ENCODE measurements at regions not wholly inside any gene's neighbourhood (a gene's known extent, or its start where the extent isn't known, plus 50 kb on each side); places are given as distances from the start of the nearest gene placed in this dataset.

GRCh38 chr13:58573743-58574142, 942.2 kb downstream of the PCDH17 start:
- no peak overlapping the region for H2BK20ac ChIP-seq (ENCODE audit: low read depth, low read length, poor library complexity, severe bottlenecking)
- Mint-ChIP-seq H3K27ac (no peak overlapping the region; a peak in 1 of 7 replicates), H3K9me3 (peaks cover 8 to 18% of the 10 kb centered on the region in 2 experiments; a peak in 4 of 5 replicates), H3K4me3 (no peak overlapping the region), H3K4me1 (peaks cover under 1% of the 10 kb centered on the region in 2 experiments; a peak in 2 of 4 replicates), H3K36me3 (ENCODE audit: insufficient read depth in 1 of 3, low read depth in 3 of 3) (peaks cover 5 to 13% (median 10%) of the 10 kb centered on the region in 3 experiments; a peak in 6 of 7 replicates), H3K27me3 (ENCODE audit: low read depth) (no peaks in the 10 kb centered on the region)
- no peak overlapping the region for H2BK5ac ChIP-seq (ENCODE audit: insufficient read length, low read length)
- no peak overlapping the region for H3K18ac ChIP-seq (ENCODE audit: insufficient read length, low read depth, low read length)
- no peak overlapping the region for H2BK12ac ChIP-seq (ENCODE audit: insufficient read length, low read depth, low read length)
- WGBS (ENCODE audit: extremely low coverage, insufficient read length, low lambda C conversion rate), result no CpG with 5 or more reads among the region's 2 CpGs
- no peaks in the 10 kb centered on the region for H3K4me1 ChIP-seq (ENCODE audit: insufficient read depth, low read length)
- H3K23me2 ChIP-seq (ENCODE audit: insufficient read length, low read depth, low read length, poor library complexity, severe bottlenecking), result no peaks in the 10 kb centered on the region
- H3K4me2 ChIP-seq (ENCODE audit: insufficient read depth, insufficient read length, low read length), result no peak overlapping the region
- H3K9ac ChIP-seq (ENCODE audit: extremely low read depth, insufficient read length, low read length), result no peak overlapping the region
- H2AK5ac ChIP-seq (ENCODE audit: insufficient read length, low read length), result no peak overlapping the region
- H3K9me3 ChIP-seq (ENCODE audit: control insufficient read depth, low read depth, low read length), result no peaks in the 10 kb centered on the region
- H3K79me2 ChIP-seq (ENCODE audit: insufficient read depth, low read length), result no peaks in the 10 kb centered on the region
- no peak overlapping the region for H3K14ac ChIP-seq (ENCODE audit: insufficient read depth, low read length)
- no peak overlapping the region for H3K56ac ChIP-seq (ENCODE audit: insufficient read length, low read depth, low read length)
- H2BK120ac ChIP-seq (ENCODE audit: low read depth, low read length, poor library complexity, severe bottlenecking), result no peak overlapping the region
- no peaks in the 10 kb centered on the region for H3K27me3 ChIP-seq (ENCODE audit: insufficient read depth, low read length)
- H4K20me1 ChIP-seq (ENCODE audit: control insufficient read depth, insufficient read depth, insufficient read length), result no peaks in the 10 kb centered on the region
- H3K79me1 ChIP-seq (ENCODE audit: insufficient read depth, low read depth, low read length, poor library complexity, severe bottlenecking), result no peaks in the 10 kb centered on the region
- H2BK15ac ChIP-seq (ENCODE audit: low read depth, low read length), result no peak overlapping the region
- DNase-seq, result no peak
- TF ChIP-seq CTCF (conservative IDR thresholded peaks at IDR 0.05), result no peak
- H4K8ac ChIP-seq (replicated peaks; ENCODE audit: insufficient read length, low read depth, low read length), result no peak overlapping the region
- no peak overlapping the region for H3K4ac ChIP-seq (ENCODE audit: low read depth, low read length)
- no peak overlapping the region for H3K27ac ChIP-seq (ENCODE audit: insufficient read length, low read depth, low read length)
- H4K91ac ChIP-seq (ENCODE audit: insufficient read length, low read depth, low read length), result no peak overlapping the region
- H3T11ph ChIP-seq (ENCODE audit: low read length), result no peak overlapping the region
- no peak overlapping the region for H4K5ac ChIP-seq (ENCODE audit: insufficient read length, low read depth, low read length)
- no peak overlapping the region for H2AFZ ChIP-seq (ENCODE audit: low read length)
- no peak overlapping the region for H3K23ac ChIP-seq (ENCODE audit: insufficient read length, low read depth, low read length)
